ENCODE measurements at regions not wholly inside any gene's neighbourhood (a gene's known extent, or its start where the extent isn't known, plus 50 kb on each side); places are given as distances from the start of the nearest gene placed in this dataset.

DNA sequence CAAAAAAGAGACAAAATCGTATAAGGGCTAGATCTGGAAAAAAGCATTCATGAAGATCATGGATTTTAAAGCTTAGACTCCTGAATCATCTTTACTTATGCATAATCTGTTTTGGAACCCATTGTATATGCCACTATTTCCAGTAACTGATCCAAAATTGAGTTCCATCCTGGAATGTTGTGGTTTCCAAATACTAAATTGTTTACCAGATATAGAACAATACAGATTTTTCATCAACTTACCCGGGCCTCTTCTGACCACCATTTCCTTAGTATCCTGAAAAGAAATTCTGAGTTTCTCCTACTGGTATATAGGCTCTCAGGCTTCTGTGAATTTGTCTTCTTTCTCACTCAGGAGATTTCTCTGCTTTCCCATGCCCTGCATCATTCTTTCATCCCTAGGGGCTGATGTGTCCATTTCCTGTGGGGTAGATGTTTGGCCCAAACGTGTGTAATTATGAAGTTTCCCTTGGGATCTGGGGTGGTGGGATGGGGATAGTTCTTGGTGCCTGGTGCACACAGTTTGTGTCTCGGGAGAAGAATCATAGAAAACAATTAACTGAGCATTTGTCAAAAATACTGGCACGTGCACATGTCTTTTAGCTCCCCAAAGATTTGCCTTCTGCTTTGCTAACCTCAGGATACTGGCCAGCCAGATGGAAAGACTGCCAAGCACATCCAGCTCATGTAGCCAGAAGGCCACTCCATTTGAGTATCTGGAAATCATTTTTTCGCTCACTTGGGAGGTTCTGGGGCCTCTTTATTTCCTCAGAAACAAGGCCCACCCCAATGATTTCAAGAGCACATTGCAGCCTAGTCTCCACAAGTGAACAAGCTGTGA, 127.8 kb downstream of the NTMT2 start:
- intact Hi-C loops (cut with DNase I) = no loop called here
- TF ChIP-seq CTCF (IDR thresholded peaks at IDR 0.05) = no peak
- no peak overlapping the region for H3K27ac ChIP-seq
- no peak for DNase-seq (ENCODE audit: low spot score in 2 of 2)
- no peaks in the 10 kb centered on the region for H3K4me1 ChIP-seq
- H3K4me3 ChIP-seq = no peak overlapping the region
- no peaks in the 10 kb centered on the region for H3K36me3 ChIP-seq
- no peaks in the 10 kb centered on the region for H3K27me3 ChIP-seq
- no peaks in the 10 kb centered on the region for H3K9me3 ChIP-seq

- no peak for DNase-seq (ENCODE audit: low spot score in 2 of 2)
- Histone ChIP-seq H3K36me3 (no peaks in the 10 kb centered on the region), H3K27ac (no peak overlapping the region), H3K9me3 (no peaks in the 10 kb centered on the region), H3K4me3 (no peak overlapping the region), H3K27me3 (no peaks in the 10 kb centered on the region), H3K4me1 (no peaks in the 10 kb centered on the region)
- intact Hi-C loops (cut with DNase I) = no loop called here
- TF ChIP-seq CTCF (IDR thresholded peaks at IDR 0.05) = no peak
Observed at GRCh38 chr1:170274131-170274501, 128.4 kb downstream of the NTMT2 start.

GRCh38 chr1:170277985-170278384, 132.2 kb downstream of the NTMT2 start:
- no peaks in the 10 kb centered on the region for H3K27me3 ChIP-seq
- intact Hi-C loops (cut with DNase I) = no loop called here
- no peak overlapping the region for H3K27ac ChIP-seq
- DNase-seq (ENCODE audit: low spot score in 2 of 2) = no peak
- no peak overlapping the region for H3K4me3 ChIP-seq
- H3K4me1 ChIP-seq = no peaks in the 10 kb centered on the region
- no peak for TF ChIP-seq CTCF (IDR thresholded peaks at IDR 0.05)
- H3K9me3 ChIP-seq = no peaks in the 10 kb centered on the region
- H3K36me3 ChIP-seq = no peaks in the 10 kb centered on the region

DNA sequence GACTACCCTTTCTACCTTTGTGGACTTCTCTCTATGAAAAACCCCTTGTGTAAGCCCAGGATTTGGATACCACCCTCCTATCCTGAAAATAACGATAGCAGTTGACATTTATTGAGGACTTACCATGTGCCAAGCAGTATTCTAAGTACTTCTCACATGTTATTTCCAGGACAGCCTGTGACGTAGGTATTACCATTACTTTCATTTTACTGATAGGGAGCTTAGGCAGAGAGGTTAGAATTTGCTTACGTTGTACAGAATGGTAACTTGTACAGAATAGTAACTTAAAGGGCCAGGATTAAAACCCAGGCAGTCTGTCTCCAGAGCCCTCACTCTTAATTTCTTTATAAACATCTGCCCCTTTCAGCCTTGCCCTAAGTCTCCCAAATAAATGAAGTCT, 138.3 kb downstream of the NTMT2 start:
- no peak for TF ChIP-seq CTCF (IDR thresholded peaks at IDR 0.05)
- intact Hi-C loops (cut with DNase I) = no loop called here
- no peak for DNase-seq (ENCODE audit: low spot score in 2 of 2)
- no peaks in the 10 kb centered on the region for H3K9me3 ChIP-seq
- H3K27me3 ChIP-seq = no peaks in the 10 kb centered on the region
- H3K36me3 ChIP-seq = no peaks in the 10 kb centered on the region
- peaks cover 0 to 2% of the 10 kb centered on the region in 2 donors for H3K4me1 ChIP-seq
- no peak overlapping the region for H3K27ac ChIP-seq
- peak overlapping the region in 1 of 2 donors; percentile 41 for H3K4me3 ChIP-seq

GRCh38 chr1:170284512-170284911, 138.8 kb downstream of the NTMT2 start:
- Histone ChIP-seq H3K4me1 (peaks cover 0 to 2% of the 10 kb centered on the region in 2 donors), H3K36me3 (no peaks in the 10 kb centered on the region), H3K27me3 (no peaks in the 10 kb centered on the region), H3K4me3 (peak overlapping the region in 1 of 2 donors; percentile 41), H3K27ac (no peak overlapping the region), H3K9me3 (no peaks in the 10 kb centered on the region)
- TF ChIP-seq CTCF (IDR thresholded peaks at IDR 0.05) = no peak
- no peak for DNase-seq (ENCODE audit: low spot score in 2 of 2)
- intact Hi-C loops (cut with DNase I) = no loop called here

Measured in ascending aorta (tissue), 2 donors.